GM12891 (cell line): ENCODE measurements at regions not wholly inside any gene's neighbourhood (a gene's known extent, or its start where the extent isn't known, plus 50 kb on each side); places are given as distances from the start of the nearest gene placed in this dataset.

Experiments used
- POLR2A ChIP-seq: IDR thresholded peaks from 2 replicates; pipeline ENCODE4 v1.6.1; 2011; ENCODE audit warnings: low read depth, low read length, control low read depth
- POLR2AphosphoS5 ChIP-seq: IDR thresholded peaks from 2 replicates; pipeline ENCODE4 v1.6.1; 2011; ENCODE audit warnings: low read depth, low read length, control low read depth
- POU2F2 ChIP-seq: IDR thresholded peaks from 2 replicates; pipeline ENCODE4 v1.6.1; 2011; ENCODE audit warnings: low read depth, mild to moderate bottlenecking, control low read depth, low read length, moderate library complexity
- SPI1 ChIP-seq: IDR thresholded peaks from 2 replicates; pipeline ENCODE4 v1.6.1; 2011; ENCODE audit warnings: low read depth, low read length, control low read depth
- TAF1 ChIP-seq: IDR thresholded peaks from 2 replicates; pipeline ENCODE4 v1.6.1; 2011; ENCODE audit warnings: low read depth, low read length, control low read depth

DNA sequence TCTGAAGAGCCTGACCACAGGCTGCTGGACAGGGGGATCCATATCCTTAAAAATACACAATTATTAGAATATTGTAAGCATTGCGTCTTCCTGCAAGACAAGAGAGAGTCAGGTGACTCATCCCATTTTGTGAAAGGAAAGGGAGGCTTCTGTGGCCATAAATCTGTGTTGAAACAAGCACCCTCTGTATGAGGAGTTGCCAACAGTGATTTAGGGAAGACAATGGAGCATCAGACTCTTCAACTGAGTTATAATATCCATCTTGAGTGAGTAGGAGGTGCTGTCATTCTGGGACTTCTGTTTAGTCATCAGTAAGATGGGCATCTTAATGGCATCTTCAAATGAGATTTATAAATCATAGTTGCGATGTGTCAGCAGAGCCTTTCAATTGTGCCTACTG lies 554.5 kb downstream of the AACS start:
- no peak for TF ChIP-seq TAF1
- TF ChIP-seq POLR2AphosphoS5, result no peak
- TF ChIP-seq POLR2A, result no peak
- no peak for TF ChIP-seq POU2F2
- TF ChIP-seq SPI1, result no peak
